Testis (tissue), 2 donors: ENCODE measurements at regions not wholly inside any gene's neighbourhood (a gene's known extent, or its start where the extent isn't known, plus 50 kb on each side); places are given as distances from the start of the nearest gene placed in this dataset.

ENCODE experiments used
- DNase-seq: peaks from one replicate; pipeline ENCODE4 v3.0.0-alpha.2; 2019
- H3K27ac ChIP-seq, 2 donors: fragments of 200-600 bp; sonication (generic); one replicate each; pipeline ENCODE4 v1.5.1; 2019
- H3K27me3 ChIP-seq: fragments of 200-600 bp; sonication (generic); one replicate; pipeline ENCODE4 v1.5.1; 2019
- H3K36me3 ChIP-seq: fragments of 200-600 bp; sonication (generic); one replicate; pipeline ENCODE4 v1.5.1; 2017; ENCODE audit warnings: low read depth; ENCODE audit errors: missing control alignments
- H3K4me1 ChIP-seq: fragments of 200-600 bp; sonication (generic); one replicate; pipeline ENCODE4 v1.5.1; 2019
- H3K4me3 ChIP-seq, 2 donors: fragments of 200-600 bp; sonication (generic); one replicate each; pipeline ENCODE4 v1.5.1; 2017 to 2019
- H3K9me3 ChIP-seq: fragments of 200-600 bp; sonication (generic); one replicate; pipeline ENCODE4 v1.5.1; 2017
- CTCF ChIP-seq, 3 experiments: fragments of 450-650 bp in 2 of 3; fragments of 200-600 bp in 1 of 3; sonication (generic) in 1 of 3; IDR thresholded peaks; one replicate each; pipeline ENCODE4 v1.5.1; 2016 to 2019; ENCODE audit warnings: antibody characterized with exemption in 3 of 3, mild to moderate bottlenecking in 2 of 3, moderate library complexity in 1 of 3
- POLR2A ChIP-seq: fragments of 450-650 bp; IDR thresholded peaks from one replicate; pipeline ENCODE4 v1.6.1; 2017; ENCODE audit warnings: antibody characterized with exemption, mild to moderate bottlenecking, moderate library complexity
- WGBS, 2 donors: methylation state at CpG; one replicate each; pipeline ENCODE4 v1.1.5; 2018; 5-methylcytosine and 5-hydroxymethylcytosine counted together
- intact Hi-C: fragments of 100-400 bp; cut with DNase I; formaldehyde crosslinking; loops from one replicate; pipeline ENCODE4 v1.15.1; 2023; ENCODE audit warnings: low total_unique reads

GRCh38 chr5:3024554-3024953 lies 273.1 kb upstream of the IRX2 start:
- Histone ChIP-seq H3K9me3 (no peaks in the 10 kb centered on the region), H3K4me1 (no peaks in the 10 kb centered on the region), H3K4me3 (no peak overlapping the region), H3K27me3 (no peaks in the 10 kb centered on the region), H3K27ac (no peak overlapping the region), H3K36me3 (no peaks in the 10 kb centered on the region)
- TF ChIP-seq CTCF (IDR thresholded peaks at IDR 0.05) (no peak), POLR2A (no peak)
- WGBS, 2 donors, result 78% methylated on average over 8 to 9 of the region's 9 CpGs
- intact Hi-C loops, result no loop called here
- DNase-seq, result no peak

- WGBS, 2 donors, result 79 to 85% methylated on average over 7 to 9 of the region's 9 CpGs
- TF ChIP-seq CTCF (IDR thresholded peaks at IDR 0.05) (no peak), POLR2A (no peak)
- Histone ChIP-seq H3K27me3 (no peaks in the 10 kb centered on the region), H3K4me1 (no peaks in the 10 kb centered on the region), H3K36me3 (no peaks in the 10 kb centered on the region), H3K4me3 (no peak overlapping the region), H3K9me3 (no peaks in the 10 kb centered on the region), H3K27ac (no peak overlapping the region)
- no peak for DNase-seq
- intact Hi-C loops, result no loop called here
Measured at GRCh38 chr5:3024126-3024525, 272.6 kb upstream of the IRX2 start.

GRCh38 chr5:3023656-3024055 lies 272.2 kb upstream of the IRX2 start:
- Histone ChIP-seq H3K9me3 (no peaks in the 10 kb centered on the region), H3K27me3 (no peaks in the 10 kb centered on the region), H3K4me3 (no peak overlapping the region), H3K36me3 (no peaks in the 10 kb centered on the region), H3K4me1 (no peaks in the 10 kb centered on the region), H3K27ac (no peak overlapping the region)
- DNase-seq, result no peak
- 76 to 77% methylated on average over 10 to 12 of the region's 12 CpGs for WGBS, 2 donors
- intact Hi-C loops, result no loop called here
- TF ChIP-seq POLR2A (no peak), CTCF (IDR thresholded peaks at IDR 0.05) (no peak)

GRCh38 chr5:3022665-3023064 lies 271.2 kb upstream of the IRX2 start:
- no peak overlapping the region for H3K27ac ChIP-seq
- TF ChIP-seq CTCF (IDR thresholded peaks at IDR 0.05) (no peak), POLR2A (no peak)
- H3K4me1 ChIP-seq, result no peaks in the 10 kb centered on the region
- H3K4me3 ChIP-seq, result no peak overlapping the region
- no peaks in the 10 kb centered on the region for H3K9me3 ChIP-seq
- intact Hi-C loops, result no loop called here
- no peaks in the 10 kb centered on the region for H3K36me3 ChIP-seq
- no peak for DNase-seq
- 82 to 93% methylated on average over 3 to 5 of the region's 5 CpGs for WGBS, 2 donors
- no peaks in the 10 kb centered on the region for H3K27me3 ChIP-seq

GRCh38 chr5:3020426-3020825 lies 268.9 kb upstream of the IRX2 start:
- no peak for TF ChIP-seq POLR2A
- no peak for TF ChIP-seq CTCF (IDR thresholded peaks at IDR 0.05)
- Histone ChIP-seq H3K36me3 (no peaks in the 10 kb centered on the region), H3K4me1 (no peaks in the 10 kb centered on the region), H3K4me3 (peak overlapping the region; percentile 15 to 29), H3K27ac (no peak overlapping the region), H3K9me3 (no peaks in the 10 kb centered on the region), H3K27me3 (no peaks in the 10 kb centered on the region)
- DNase-seq, result peak; percentile 16
- WGBS, 2 donors, result 61 to 74% methylated on average over 6 of the region's 6 CpGs
- intact Hi-C loops, result no loop called here
